ENCODE measurements at regions not wholly inside any gene's neighbourhood (a gene's known extent, or its start where the extent isn't known, plus 50 kb on each side); places are given as distances from the start of the nearest gene placed in this dataset.

- TF ChIP-seq CTCF (IDR thresholded peaks at IDR 0.05): no peak
- no peak for TF ChIP-seq POLR2A (IDR thresholded peaks at IDR 0.05)
These were observed 50.5 kb upstream of the PUM1 start for GRCh38 chr1:31116022-31116421.
